Transverse colon (tissue), 4 donors: ENCODE measurements at regions not wholly inside any gene's neighbourhood (a gene's known extent, or its start where the extent isn't known, plus 50 kb on each side); places are given as distances from the start of the nearest gene placed in this dataset.

Experiments used
- CTCF ChIP-seq, 5 experiments: fragments of 200-600 bp in 3 of 5; fragments of 450-650 bp in 2 of 5; sonication (generic) in 3 of 5; IDR thresholded peaks; 1 replicate in 2 of 5; 2 replicates in 3 of 5; pipeline ENCODE4 v1.5.1; 2016 to 2017; ENCODE audit warnings: antibody characterized with exemption in 5 of 5, inconsistent platforms in 3 of 5, mild to moderate bottlenecking in 2 of 5, moderate library complexity in 1 of 5
- EP300 ChIP-seq: sonication (generic); formaldehyde crosslinking; IDR thresholded peaks from one replicate; pipeline ENCODE4 v1.6.1; 2017; ENCODE audit warnings: antibody characterized with exemption, low read depth
- POLR2A ChIP-seq: fragments of 450-650 bp; IDR thresholded peaks from one replicate; pipeline ENCODE4 v1.6.1; 2016; ENCODE audit warnings: antibody characterized with exemption, mild to moderate bottlenecking, moderate library complexity
- POLR2AphosphoS5 ChIP-seq, 3 donors: sonication (generic); formaldehyde crosslinking; IDR thresholded peaks; one replicate each; pipeline ENCODE4 v1.6.1; 2016; ENCODE audit warnings: antibody characterized with exemption in 3 of 3

GRCh38 chr12:42932936-42933335 lies 343.4 kb upstream of the PRICKLE1 start:
- TF ChIP-seq CTCF (IDR thresholded peaks at IDR 0.05): no peak
- TF ChIP-seq POLR2AphosphoS5 (IDR thresholded peaks at IDR 0.05): no peak
- TF ChIP-seq POLR2A: no peak
- TF ChIP-seq EP300: no peak
